ENCODE measurements at regions not wholly inside any gene's neighbourhood (a gene's known extent, or its start where the extent isn't known, plus 50 kb on each side); places are given as distances from the start of the nearest gene placed in this dataset.

DNA sequence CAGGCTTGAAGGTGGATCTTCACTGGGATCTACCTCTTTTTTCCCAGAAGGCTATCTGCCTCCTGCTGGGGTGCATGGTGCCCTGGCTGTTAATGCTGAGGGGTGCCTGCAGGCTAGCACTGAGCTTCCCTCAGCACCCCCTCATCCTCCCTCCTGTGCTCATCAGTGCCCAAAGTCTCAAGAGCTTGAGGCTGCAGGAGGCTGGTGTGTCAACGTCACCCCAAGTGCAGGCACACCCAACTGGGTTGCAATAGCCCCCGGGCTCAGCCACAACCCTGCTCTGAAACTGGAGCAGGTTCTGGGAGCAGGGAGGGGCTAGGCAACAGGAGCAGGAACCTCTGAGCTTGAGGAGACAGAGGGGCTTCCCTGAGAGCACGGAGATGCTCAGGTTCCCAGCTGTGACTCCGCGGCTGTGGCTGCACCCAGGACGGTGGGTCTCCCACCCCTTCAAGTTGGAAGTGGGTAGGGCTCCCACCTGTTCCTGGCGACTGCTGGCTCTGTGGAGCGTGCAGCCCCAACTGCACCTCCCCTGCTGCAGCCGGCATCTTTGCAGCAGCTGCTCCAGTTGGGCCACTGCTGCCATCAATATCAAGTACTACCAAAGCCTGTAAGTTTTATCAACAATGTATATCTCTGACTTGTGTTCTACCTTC is 1266.6 kb upstream of the C9orf72 start:
- TF ChIP-seq, protein P1, sequence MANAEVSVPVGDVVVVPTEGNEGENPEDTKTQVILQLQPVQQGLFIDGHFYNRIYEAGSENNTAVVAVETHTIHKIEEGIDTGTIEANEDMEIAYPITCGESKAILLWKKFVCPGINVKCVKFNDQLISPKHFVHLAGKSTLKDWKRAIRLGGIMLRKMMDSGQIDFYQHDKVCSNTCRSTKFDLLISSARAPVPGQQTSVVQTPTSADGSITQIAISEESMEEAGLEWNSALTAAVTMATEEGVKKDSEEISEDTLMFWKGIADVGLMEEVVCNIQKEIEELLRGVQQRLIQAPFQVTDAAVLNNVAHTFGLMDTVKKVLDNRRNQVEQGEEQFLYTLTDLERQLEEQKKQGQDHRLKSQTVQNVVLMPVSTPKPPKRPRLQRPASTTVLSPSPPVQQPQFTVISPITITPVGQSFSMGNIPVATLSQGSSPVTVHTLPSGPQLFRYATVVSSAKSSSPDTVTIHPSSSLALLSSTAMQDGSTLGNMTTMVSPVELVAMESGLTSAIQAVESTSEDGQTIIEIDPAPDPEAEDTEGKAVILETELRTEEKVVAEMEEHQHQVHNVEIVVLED (CRISPR knock-in tag; IDR thresholded peaks at IDR 0.05; ENCODE audit: borderline replicate concordance) = no peak
- TF ChIP-seq ZFP36 (IDR thresholded peaks at IDR 0.05; ENCODE audit: borderline replicate concordance, low read depth, low read length, partially characterized antibody) (no peak), BRCA1 (CRISPR knock-in tag; IDR thresholded peaks at IDR 0.05) (no peak), PHF20 (CRISPR knock-in tag; IDR thresholded peaks at IDR 0.05) (no peak), ZNF430 (CRISPR knock-in tag; IDR thresholded peaks at IDR 0.05) (no peak)
